Type B pancreatic cell (in vitro differentiated cells): ENCODE measurements at regions not wholly inside any gene's neighbourhood (a gene's known extent, or its start where the extent isn't known, plus 50 kb on each side); places are given as distances from the start of the nearest gene placed in this dataset.
"Not testable (repeated sequence)": the region's sequence is repeated elsewhere in the genome, so short reads cannot be mapped to it uniquely, and the experiment has no call there.

Source experiments
- DNase-seq: peaks from one replicate; pipeline ENCODE4 v3.0.0; 2021; ENCODE audit warnings: mixed read lengths; ENCODE audit not compliant: unreplicated experiment; ENCODE audit errors: extremely low spot score
- H3K27ac Mint-ChIP-seq: 2 replicates; pipeline ENCODE4 v1.8.0; 2021; ENCODE audit warnings: mild to moderate bottlenecking, mixed read lengths
- H3K27me3 Mint-ChIP-seq: 2 replicates; pipeline ENCODE4 v1.8.0; 2021; ENCODE audit warnings: mixed read lengths
- H3K36me3 Mint-ChIP-seq: 2 replicates; pipeline ENCODE4 v1.8.0; 2021; ENCODE audit warnings: mixed read lengths
- H3K4me1 Mint-ChIP-seq: one replicate; pipeline ENCODE4 v1.8.0; 2021; ENCODE audit warnings: mixed read lengths; ENCODE audit not compliant: unreplicated experiment
- H3K4me3 Mint-ChIP-seq: 2 replicates; pipeline ENCODE4 v1.8.0; 2021; ENCODE audit warnings: mild to moderate bottlenecking, mixed read lengths
- H3K9me3 Mint-ChIP-seq: 2 replicates; pipeline ENCODE4 v1.8.0; 2021; ENCODE audit warnings: mixed read lengths
- TF ChIP-seq, protein P1 (sequence below): fragments of 200-600 bp; sonication (generic); conservative IDR thresholded peaks from 2 replicates; pipeline ENCODE4 v1.5.0; 2021; ENCODE audit warnings: antibody characterized with exemption, mild to moderate bottlenecking

GRCh38 chr18:51569561-51569960 lies 372.1 kb upstream of the MEX3C start:
- DNase-seq = no peak
- Mint-ChIP-seq H3K9me3 (no peaks in the 10 kb centered on the region), H3K4me1 (no peaks in the 10 kb centered on the region), H3K27me3 (peaks cover 16% of the 10 kb centered on the region), H3K4me3 (no peak overlapping the region), H3K27ac (no peak overlapping the region), H3K36me3 (no peaks in the 10 kb centered on the region)
- TF ChIP-seq, protein P1, sequence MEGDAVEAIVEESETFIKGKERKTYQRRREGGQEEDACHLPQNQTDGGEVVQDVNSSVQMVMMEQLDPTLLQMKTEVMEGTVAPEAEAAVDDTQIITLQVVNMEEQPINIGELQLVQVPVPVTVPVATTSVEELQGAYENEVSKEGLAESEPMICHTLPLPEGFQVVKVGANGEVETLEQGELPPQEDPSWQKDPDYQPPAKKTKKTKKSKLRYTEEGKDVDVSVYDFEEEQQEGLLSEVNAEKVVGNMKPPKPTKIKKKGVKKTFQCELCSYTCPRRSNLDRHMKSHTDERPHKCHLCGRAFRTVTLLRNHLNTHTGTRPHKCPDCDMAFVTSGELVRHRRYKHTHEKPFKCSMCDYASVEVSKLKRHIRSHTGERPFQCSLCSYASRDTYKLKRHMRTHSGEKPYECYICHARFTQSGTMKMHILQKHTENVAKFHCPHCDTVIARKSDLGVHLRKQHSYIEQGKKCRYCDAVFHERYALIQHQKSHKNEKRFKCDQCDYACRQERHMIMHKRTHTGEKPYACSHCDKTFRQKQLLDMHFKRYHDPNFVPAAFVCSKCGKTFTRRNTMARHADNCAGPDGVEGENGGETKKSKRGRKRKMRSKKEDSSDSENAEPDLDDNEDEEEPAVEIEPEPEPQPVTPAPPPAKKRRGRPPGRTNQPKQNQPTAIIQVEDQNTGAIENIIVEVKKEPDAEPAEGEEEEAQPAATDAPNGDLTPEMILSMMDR = no peak

DNA sequence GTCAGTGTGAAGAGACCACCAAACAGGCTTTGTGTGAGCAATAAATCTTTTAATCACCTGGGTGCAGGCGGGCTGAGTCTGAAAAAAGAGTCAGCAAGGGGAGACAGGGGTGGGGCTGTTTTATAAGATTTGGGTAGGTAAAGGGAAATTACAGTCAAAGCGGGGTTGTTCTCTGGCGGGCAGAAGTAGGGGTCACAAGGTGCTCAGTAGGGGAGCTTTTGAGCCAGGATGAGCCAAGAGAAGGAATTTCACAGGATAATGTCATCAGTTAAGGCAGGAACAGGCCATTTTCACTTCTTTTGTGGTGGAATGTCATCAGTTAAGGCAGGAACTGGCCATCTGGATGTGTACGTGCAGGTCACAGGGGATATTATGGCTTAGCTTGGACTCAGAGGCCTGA lies 372.6 kb upstream of the MEX3C start:
- H3K27ac Mint-ChIP-seq, H3K9me3 Mint-ChIP-seq, H3K36me3 Mint-ChIP-seq, DNase-seq, H3K4me1 Mint-ChIP-seq, H3K4me3 Mint-ChIP-seq: not testable (repeated sequence)
- H3K27me3 Mint-ChIP-seq = peaks cover 18% of the 10 kb centered on the region

- not testable (repeated sequence) for H3K9me3 Mint-ChIP-seq, H3K36me3 Mint-ChIP-seq, H3K27ac Mint-ChIP-seq, DNase-seq, H3K4me1 Mint-ChIP-seq, H3K4me3 Mint-ChIP-seq
- H3K27me3 Mint-ChIP-seq = peaks cover 17% of the 10 kb centered on the region
These were observed 376.4 kb upstream of the MEX3C start for GRCh38 chr18:51573886-51574285.

DNA sequence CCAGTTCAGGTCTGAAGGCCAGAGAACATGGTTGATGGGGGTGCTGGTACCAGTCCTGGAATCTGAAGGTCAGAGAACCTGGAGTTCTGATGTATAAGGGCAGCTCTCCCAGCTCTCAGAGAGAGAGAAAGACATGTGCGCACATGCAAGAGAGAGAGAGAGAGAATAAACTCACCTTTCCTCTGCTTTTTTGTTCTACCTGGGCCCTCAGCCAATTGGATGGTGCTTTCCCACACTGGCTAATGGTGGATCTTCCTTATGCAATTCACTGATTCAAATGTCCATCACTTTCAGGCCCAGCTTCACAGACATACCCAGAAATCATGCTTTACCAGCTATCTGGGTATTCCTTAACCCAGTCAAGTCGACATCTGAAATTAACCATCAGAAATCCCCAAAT lies 377.7 kb upstream of the MEX3C start:
- Mint-ChIP-seq H3K27ac (no peak overlapping the region), H3K4me1 (no peaks in the 10 kb centered on the region), H3K4me3 (no peak overlapping the region), H3K9me3 (peaks cover 3% of the 10 kb centered on the region), H3K36me3 (no peaks in the 10 kb centered on the region), H3K27me3 (peaks cover 17% of the 10 kb centered on the region)
- DNase-seq = no peak
- TF ChIP-seq, protein P1 = no peak

GRCh38 chr18:51578406-51578980 lies 381.0 kb upstream of the MEX3C start:
- Mint-ChIP-seq H3K4me1 (no peaks in the 10 kb centered on the region), H3K27ac (no peak overlapping the region), H3K36me3 (no peaks in the 10 kb centered on the region), H3K27me3 (peaks cover 15% of the 10 kb centered on the region), H3K4me3 (no peak overlapping the region), H3K9me3 (peaks cover 3% of the 10 kb centered on the region)
- TF ChIP-seq, protein P1 = no peak
- no peak for DNase-seq

DNA sequence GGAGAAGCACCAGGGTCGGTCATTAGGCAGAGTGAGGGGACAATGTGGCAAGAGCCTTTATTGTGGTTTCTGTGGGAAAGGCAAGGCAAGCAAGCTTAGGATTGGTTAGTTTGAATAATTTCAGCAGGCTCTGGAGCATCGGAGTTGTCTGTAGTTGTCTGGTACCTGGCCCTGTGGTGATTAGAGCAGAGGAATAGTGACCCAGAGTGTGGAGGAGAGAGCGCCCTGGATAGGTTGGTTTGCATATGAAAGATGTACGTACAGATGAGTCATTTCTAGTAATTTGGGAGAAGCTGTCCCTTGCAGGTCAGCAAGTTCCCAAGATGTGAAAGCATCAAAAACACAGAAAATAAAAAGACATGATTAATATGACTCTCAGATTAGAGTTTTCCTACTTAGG lies 383.1 kb upstream of the MEX3C start:
- H3K4me1 Mint-ChIP-seq = no peaks in the 10 kb centered on the region
- no peak overlapping the region for H3K27ac Mint-ChIP-seq
- H3K36me3 Mint-ChIP-seq = no peaks in the 10 kb centered on the region
- TF ChIP-seq, protein P1 = no peak
- H3K4me3 Mint-ChIP-seq = no peak overlapping the region
- peaks cover 3% of the 10 kb centered on the region for H3K9me3 Mint-ChIP-seq
- no peak for DNase-seq
- peaks cover 14% of the 10 kb centered on the region for H3K27me3 Mint-ChIP-seq

DNA sequence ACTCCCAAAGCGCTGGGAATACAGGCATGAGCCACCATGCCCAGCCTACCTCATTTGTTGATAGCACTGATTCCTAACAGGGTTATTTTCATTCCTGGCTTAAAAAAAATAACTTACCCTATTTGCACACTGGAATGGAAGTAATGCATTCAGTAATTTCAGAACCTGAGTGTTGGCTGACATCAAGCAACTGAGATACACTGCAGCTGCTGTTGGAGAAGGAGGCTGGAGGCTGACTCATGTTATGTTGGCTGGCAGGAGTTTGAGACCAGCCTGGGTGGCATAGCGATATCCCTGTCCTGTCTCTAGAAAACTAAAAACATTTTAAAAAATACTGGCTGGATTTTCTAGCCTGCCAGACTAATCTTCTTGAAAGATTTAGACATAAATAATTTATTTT lies 385.1 kb upstream of the MEX3C start:
- H3K27ac Mint-ChIP-seq = no peak overlapping the region
- TF ChIP-seq, protein P1 = no peak
- peaks cover 3% of the 10 kb centered on the region for H3K9me3 Mint-ChIP-seq
- no peak overlapping the region for H3K4me3 Mint-ChIP-seq
- H3K36me3 Mint-ChIP-seq = no peaks in the 10 kb centered on the region
- H3K27me3 Mint-ChIP-seq = peaks cover 14% of the 10 kb centered on the region
- DNase-seq = no peak
- no peaks in the 10 kb centered on the region for H3K4me1 Mint-ChIP-seq
